Stromal cell of bone marrow (primary cell): ENCODE measurements at regions not wholly inside any gene's neighbourhood (a gene's known extent, or its start where the extent isn't known, plus 50 kb on each side); places are given as distances from the start of the nearest gene placed in this dataset.

Experiments used
- DNase-seq: peaks from one replicate; pipeline ENCODE4 v3.0.0-alpha.2; 2012; ENCODE audit warnings: low read depth

DNA sequence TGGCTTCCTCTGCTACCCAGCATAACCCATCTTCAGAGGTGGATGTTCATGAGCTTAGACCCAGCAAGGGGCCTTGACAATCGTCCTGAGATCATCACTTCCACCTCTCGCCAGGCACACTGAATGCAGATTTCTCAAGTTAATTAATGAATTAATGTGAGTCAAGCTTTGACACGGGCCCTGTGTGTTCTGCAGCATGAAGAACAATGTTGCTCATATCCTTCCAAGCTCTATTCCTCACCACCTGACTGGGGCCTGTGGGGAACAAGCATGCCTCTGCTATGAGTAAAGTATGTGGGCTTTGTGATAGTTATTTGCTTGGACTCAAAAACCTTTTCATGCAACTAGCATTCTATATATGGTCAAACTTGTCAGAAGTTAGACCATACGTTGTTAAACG lies 122.0 kb downstream of the SEC16B start:
- DNase-seq = peak; percentile 15

DNA sequence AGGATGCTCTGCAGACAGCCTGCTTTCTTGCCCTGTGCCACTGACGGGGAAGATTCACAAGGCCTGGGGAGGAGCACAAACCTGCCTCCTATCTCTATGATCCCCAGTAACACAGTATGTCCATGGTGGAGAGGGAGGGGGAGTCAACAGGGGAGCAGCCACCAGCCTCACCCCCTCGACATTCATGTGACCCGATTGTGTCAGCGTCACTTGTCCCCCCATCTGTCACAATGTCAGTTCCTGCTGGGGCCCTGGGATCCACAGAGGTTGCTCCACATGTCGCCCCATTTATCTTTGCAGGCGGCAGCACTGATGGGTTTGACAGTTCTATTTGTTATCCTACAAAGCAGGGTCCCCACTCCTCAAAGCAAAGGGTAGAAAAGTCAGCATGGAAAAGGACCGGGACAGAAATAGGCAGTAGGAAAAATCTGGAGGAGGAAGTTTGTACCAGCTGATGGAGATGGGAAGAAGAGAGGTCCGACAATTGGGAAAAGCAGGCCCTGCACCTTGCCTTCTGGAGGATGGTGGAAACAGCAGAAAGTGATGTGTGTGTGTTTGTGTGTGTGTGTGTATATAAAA lies 130.9 kb downstream of the SEC16B start:
- DNase-seq = no peak

DNA sequence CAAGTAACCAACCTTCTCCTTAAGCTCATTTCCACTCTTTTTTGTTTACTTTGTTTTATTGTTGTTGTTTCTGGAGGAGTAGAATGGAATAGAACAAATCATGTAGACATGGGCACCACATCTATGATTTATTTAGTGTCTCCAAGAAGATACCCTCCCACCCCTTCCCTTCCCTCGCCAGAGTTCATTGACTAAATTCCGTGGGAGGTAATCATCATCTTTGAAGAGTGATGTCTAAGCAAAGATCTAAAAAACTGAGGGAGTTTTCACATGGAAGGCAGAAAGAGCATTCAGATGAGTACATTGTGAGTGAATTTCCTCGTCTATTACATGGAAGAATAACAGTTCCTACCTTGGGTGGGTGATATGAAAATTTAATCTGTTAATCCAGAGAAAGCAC lies 136.2 kb downstream of the SEC16B start:
- no peak for DNase-seq

DNA sequence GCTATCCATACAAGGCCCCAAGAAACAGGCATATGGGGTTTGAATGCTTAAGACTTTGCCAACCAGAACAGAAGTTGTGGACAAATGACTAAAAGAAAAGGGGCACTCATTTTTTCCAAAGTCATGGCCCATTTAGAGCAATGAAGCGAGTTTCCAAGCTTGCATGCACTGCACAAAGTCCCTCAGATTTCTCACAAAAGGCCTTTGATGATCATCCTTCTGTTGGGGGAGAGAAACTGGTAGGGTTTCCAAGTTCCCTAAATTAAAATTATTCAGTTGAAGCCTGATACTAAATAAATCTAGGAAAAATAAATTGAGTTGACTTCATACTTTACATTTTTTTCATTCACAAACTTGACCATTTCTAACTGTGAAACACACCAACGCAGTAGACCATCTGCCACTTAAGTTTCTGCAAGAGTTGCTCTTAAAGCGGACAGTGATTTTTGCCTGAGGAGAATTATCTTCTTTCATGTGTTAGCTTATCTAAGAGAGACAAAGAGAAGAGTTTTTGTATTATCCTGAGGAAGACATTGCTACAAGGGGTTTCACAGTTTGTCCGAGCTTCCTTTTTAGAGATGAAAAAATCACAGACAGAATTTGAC lies 139.2 kb downstream of the SEC16B start:
- no peak for DNase-seq

DNA sequence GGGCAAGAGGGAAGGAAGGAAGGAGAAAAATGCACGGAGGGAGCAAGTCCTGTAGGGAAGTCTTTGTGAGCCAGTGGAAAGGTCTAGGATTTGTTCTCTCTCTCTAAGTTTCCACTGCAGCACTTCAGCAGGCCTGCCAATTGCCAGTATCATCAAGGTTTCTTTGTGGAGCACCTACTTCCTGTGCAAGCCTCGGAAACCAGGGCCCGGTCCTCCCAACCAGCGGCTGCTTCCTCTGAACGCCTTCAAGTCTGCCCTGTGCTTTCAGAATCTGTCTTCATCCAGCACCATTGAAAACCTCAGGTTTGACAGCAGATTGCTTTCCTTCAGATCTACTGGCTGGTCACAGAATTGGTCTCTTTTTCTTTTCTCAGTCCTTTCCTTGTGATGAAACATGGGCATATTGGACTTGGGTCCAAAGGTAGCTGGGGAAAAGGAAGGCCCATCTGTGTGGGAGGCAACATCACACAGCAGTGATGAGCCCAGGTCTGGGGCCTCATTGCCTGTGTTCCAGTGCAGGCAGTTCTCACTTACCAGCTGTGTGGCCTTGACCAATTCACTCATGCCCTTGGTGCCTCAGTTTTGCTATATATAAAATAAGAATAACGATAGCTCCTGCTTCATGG lies 144.5 kb downstream of the SEC16B start:
- no peak for DNase-seq

DNA sequence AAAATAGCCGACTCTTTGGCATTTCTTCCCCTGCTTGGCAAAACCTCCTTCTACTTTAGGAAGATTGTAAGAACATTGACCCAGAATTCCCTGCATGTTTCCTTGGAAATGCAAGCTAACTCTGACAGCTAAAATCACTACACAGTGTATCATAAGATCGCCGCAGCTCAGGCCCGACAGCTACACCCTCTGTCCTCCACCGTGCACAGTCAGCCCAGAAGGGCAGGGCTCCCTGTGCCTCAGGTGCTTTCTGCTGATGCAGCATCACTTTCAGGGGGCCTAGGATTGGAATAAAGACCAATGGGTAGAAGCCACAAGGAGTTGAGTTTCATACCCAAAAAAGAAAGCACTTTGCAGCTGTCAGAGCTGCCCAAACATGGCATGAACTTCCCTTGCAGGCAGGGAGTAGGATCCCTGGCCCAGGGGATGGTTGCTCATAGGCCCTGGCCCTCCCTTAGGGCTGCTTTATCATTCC lies 145.3 kb downstream of the SEC16B start:
- no peak for DNase-seq

DNA sequence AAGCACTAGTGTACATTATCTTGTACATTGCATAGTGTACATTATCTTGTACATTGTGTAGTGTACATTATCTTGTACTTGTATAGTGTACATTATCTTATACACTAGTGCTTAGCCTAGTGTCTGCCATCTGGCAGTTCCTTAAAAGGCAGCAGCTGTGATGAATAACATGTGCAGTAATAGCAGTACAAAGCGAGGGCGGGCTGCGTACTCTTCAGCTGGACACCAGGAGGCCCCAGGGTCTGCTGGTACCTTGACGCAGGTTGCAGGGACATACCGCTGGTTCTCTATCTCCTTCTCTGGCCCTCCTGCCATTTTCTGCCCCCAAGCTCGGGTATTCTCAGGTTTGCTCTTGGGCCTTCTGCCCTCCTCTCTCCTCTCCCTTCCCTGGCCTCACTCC lies 149.6 kb downstream of the SEC16B start:
- no peak for DNase-seq

DNA sequence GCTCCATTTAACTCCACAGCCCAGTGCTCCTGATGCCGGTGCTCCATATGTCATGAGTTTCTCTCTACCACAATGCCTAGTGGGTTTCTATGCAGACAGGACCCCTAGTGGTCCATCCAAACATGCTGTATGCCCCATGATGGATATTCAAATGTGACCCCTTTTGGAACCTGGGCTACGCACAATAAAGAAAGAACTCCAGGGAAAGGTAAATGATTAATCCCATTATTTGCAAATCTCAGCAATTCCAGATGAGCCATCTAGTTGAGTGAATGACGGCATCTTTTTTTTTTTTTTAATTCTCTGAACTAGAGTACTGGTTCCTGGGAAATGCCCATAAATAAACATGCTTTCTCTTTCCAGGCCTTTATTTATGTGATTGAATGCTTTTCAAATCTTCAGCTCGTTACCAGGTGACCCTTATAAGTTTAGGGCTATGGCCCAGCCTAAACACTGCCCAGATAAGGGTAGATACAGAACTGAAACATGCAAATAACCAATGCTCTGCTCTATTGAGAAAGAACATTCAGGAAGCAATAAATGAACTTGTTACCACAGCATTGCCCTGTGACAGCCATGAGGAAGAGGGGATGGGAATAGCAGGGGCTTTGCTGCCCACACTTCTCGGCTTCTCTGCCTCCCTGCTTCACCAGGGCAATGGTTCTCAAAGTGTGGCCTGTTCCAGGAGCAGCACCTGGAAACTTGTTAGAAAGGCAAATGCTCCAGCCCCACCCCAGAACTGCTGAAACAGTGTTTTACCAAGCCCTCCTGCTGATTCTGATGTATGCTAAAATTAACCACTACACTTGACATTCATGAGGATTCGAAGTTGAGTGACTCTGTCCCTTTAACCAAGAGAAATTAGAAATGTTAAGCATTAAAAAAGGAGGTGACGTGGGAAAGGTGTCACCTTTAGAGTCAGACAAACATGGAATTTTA lies 151.7 kb downstream of the SEC16B start:
- no peak for DNase-seq

DNA sequence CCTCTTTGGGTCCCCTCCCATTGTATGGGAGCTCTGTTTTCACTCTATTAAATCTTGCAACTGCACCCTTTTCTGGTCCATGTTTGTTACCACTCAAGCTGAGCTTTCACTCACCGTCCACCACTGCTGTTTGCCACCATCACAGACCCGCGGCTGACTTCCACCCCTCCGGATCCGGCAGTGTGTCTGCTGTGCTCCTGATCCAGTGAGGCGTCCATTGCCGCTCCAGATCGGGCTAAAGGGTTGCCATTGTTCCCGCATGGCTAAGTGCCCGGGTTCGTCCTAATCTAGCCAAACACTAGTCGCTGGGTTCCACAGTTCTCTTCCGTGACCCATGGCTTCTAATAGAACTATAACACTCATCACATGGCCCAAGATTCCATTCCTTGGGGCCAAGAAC lies 157.2 kb downstream of the SEC16B start:
- DNase-seq = no peak

DNA sequence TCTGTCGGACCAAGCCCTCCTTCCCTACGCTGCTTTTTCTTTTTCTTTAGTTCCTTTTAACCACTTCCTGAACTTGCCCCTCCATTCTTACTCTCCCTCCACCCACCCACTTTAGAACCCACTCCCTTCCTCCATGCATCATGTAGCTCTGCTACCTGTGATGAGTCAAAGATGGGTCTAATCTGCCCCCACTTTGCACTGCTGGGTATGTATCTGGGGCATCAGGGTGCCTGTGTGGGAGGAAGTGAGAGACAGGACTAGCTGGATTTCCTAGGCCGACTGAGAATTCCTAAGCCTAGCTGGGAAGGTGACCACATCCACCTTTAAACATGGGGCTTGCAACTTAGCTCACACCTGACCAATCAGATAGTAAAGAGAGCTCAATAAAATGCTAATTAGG lies 157.7 kb downstream of the SEC16B start:
- DNase-seq = no peak

DNA sequence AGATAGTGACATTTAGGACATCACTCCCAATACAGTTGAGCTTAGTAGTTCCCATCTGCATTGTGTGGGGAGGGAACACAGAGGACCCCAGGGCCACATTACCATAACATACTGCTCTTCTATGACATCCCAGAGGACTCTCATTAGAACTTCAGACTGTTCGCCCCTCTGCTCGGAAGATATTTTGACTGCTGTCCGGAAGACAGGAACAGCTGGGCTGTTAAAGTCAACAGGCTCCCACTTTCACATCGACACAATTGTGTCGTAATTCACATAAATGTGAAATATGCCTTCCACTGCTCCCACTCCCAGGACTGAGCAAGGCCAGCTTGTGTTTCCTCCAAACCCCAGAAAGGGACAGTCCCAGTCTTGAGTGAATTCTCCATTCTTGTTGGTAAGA lies 158.4 kb downstream of the SEC16B start:
- DNase-seq = no peak

DNA sequence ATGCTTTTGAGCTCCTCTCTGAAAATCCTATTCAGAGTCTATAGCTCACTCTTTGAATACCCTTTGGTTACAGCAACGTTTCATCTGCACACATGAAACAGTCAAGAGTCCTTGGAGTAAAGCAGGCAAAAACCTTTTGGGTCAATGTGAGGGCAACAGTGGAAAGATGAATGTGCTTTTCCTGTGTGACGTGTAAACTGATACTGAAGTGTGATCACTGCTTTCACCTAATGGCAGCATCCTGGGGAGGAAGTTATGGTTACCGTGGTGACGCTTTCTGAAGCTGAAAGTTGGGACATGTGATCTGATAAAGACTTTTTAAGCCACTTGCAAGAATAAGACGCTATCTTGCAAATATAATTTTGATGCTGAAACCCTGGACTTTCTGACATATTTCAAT lies 160.0 kb downstream of the SEC16B start:
- no peak for DNase-seq

DNA sequence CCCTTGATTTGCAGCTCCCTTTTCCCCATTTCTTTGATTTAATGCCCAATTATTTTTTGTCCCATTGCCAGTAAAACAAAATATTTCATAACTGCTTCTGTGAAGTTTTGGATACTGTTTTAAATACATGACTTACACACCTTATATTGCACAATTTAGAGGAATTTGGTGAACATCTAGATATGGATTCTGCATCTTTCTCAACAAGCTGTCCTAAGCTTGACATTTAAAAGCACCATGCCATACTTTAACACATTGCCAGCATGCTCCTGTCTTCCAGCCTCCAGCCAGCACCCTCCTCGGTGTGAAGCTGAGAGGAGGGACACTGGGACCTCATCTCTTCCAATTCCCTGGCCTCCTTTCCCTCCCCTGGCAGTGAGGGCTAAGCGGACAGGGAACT lies 167.6 kb downstream of the SEC16B start:
- no peak for DNase-seq

DNA sequence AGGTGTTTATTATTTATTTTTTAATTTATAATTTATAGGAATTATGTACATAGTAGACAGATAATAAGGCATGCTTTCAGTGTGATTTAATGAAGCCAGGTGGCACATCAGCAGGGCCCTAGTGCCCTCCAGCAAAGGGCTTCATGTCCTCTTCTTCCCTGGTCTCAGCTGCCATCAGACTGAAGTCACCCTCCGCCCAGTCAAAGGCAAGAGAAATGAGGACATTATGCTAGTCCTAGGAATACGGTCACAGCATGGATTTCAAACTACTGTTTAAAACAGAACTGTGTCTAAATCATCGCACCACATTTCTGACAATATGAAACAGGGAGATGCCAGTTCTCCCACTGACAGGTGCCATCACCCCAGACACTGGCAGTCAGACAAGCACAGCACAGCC lies 168.1 kb downstream of the SEC16B start:
- DNase-seq = no peak

DNA sequence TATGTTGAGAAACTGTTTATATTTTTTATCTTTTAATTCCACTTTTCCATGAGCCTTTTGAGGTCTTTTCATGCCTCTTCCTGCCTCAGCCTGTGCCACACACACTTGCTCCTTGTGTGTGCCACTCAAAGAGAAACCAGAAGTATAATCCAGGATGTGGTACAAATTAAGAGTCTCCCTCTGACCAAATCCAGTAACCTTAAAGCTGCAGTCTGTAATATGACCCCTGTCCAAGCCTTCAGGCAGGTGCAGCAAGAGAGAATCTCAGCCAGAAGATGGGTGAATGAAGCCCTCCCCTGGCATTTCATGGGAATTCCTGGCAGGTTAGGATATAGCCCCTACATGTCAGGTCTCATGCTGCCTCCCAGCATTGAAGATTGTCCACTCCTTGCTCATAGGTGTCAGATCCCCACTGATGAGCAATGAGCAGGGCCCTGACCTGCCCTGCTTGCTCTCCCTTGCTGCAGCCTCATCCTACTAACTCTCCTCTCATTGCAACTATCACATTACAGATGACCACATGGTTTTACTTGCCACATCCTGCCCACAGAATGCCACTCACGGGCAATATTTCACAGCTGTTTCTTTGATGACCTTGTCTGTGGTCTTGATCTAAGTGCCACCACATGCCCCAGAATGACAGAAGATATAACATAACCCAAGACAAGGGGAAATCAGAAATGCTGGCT lies 169.3 kb downstream of the SEC16B start:
- DNase-seq = peak; percentile 16

DNA sequence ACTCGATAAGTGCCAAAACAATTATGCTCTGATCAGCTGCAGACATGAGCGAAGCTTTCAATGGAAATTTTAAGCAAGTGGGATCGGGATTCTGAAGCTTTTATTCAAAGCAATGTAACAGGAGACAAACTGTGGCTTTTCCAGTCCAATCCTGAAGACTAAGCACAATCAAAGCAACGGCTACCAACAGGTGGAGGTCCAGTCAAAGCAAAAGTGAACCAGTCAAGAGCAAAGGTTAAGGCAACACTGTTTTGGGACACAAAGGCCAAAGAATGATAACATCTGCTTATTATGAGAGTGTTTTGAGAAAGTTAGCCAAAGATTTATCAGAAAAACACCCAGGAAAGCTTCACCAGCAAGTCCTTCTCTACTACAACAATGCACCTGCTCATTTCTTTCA lies 170.1 kb downstream of the SEC16B start:
- DNase-seq = no peak

DNA sequence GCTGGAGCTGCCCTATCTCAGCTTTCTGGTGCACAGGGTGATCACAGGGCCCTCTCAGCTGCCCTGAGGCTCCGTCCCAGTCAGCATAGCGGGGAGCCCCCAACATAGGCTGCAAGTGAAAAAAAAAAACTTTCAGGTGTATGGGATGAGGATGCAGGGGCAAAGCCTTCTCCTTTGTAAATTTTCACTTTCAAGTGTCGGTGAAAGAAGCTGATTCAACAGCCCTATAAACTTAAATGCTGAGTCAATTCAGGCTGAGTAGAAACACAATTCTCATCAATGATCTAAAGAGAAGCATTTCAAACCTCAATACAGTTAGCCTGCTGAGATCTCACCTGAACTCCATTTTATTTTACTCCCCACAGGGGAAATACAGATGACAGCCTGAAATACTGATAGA lies 171.2 kb downstream of the SEC16B start:
- no peak for DNase-seq

DNA sequence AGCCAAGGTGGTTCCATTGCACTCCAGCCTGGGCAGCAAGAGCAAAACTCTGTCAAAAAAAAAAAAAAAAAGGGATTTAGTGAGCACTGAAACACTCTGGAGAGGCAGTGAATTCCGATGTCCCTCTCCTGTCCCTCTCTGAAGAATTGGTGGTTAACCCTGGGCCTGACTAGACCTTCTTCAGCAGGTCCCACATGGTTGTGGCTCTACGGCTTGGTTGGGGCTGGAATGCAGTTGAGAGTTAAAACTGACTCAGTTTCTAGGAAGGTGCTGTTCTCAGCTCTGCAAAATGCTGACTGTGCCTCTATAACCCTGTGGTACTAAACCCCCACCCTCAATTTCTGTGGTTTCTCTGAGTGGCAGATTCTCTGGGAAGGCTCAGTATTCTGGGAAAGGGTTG lies 173.3 kb downstream of the SEC16B start:
- no peak for DNase-seq

DNA sequence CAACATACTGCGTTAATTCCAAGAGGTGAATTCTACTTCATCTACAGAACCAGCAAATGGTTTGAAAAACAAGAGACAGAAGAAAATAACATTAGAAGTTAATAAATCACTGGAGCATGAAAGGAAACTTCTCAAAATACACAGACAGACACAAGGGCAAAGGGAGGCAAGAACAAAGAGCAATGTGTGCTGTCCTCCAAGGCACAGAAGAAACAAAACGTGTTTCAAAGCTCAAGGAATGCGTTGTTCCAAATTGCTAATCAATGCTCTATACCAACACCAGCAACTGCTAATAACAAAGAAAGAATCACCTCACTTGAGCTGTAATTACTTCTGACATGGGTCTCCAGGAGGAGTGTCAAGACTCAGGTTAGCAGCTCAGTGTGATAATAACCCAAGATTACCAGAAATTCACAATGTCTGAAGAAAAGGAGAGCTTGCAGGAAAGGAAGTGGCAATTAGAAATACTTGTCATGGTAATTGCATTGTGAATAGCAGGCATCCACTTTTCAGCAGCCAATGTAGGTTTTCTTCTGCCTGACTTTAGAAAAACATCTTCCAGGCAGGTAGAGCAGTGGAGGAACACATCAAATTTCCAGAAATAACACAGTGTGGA lies 175.4 kb downstream of the SEC16B start:
- DNase-seq = no peak

DNA sequence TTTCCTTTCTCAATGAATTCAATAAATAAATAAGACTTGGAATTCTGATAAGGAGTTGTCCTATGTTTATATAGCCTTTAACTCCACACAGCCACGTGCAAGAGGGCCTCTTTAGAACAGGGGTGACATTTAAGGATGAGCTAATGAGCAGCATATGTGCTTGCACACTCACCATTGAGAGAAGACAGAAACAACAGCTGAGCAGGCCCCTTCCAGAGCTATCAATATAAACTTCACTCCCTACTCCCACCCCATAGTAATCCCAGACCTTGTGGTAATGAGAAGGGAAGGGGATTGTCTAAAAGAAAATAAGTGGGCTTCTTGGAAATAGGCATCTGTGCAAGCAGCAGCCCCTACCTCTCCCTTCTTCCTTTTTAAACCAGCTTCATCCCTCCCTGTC lies 176.0 kb downstream of the SEC16B start:
- DNase-seq = no peak

DNA sequence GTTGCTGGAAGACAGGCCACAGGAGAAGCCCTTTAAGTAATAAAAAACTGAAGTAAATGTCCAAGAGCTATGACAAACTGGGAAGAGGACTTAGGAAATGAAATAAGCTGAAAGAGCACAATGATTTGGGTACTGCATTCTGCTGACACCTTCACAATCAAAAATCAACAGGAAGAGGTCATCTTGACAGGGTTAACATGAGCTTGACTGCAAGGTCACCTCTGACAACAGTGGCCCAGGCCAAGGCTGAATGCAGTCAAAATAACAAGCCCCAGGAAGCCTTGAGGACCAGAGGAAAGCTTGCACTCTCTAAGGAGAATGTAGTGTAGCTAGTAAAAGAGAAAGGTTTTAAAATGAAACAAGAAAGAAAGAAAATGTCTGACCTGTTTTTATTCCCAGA lies 179.3 kb downstream of the SEC16B start:
- no peak for DNase-seq

DNA sequence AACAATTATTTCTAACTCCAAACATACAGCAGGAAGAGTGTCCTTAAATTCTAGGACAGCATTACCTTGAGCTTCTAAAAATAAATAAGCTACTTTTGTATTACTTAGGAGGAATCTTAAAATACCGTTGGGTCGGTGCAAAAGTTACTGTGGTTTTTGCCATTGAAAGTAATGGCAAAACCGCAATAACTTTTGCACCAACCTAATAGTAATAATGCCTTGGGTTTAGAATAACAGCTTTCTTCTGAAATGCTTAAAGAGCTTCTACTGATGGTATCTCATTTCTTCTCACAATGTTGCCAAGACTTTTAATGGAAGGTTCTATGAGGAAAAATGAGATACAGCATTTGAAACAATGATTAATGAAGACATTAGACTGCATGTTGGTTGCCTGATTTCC lies 179.9 kb downstream of the SEC16B start:
- no peak for DNase-seq
